ENCODE measurements at regions not wholly inside any gene's neighbourhood (a gene's known extent, or its start where the extent isn't known, plus 50 kb on each side); places are given as distances from the start of the nearest gene placed in this dataset.

- Histone ChIP-seq H3K9me3 (ENCODE audit: low read depth, low read length, poor library complexity, severe bottlenecking) (no peaks in the 10 kb centered on the region), H3K4me1 (ENCODE audit: insufficient read depth, low read length, poor library complexity, severe bottlenecking) (no peaks in the 10 kb centered on the region), H3K36me3 (ENCODE audit: insufficient read depth, low read length, poor library complexity, severe bottlenecking) (no peaks in the 10 kb centered on the region), H3K27me3 (replicated peaks; ENCODE audit: insufficient read depth, low read depth, low read length, poor library complexity) (no peaks in the 10 kb centered on the region), H3K27ac (ENCODE audit: low read depth, low read length, poor library complexity, severe bottlenecking) (no peak overlapping the region), H3K4me3 (ENCODE audit: low read depth, low read length, poor library complexity, severe bottlenecking) (no peak overlapping the region)
- ChIA-PET POLR2A (ENCODE audit: low non-redundant PET) (no interaction called here), CTCF (no interaction called here)
- no peak for TF ChIP-seq CTCF (conservative IDR thresholded peaks at IDR 0.05; ENCODE audit: low read depth, low read length)
- TF ChIP-seq EZH2 (IDR thresholded peaks at IDR 0.05; ENCODE audit: borderline replicate concordance, low read depth, low read length, poor library complexity, severe bottlenecking) = no peak
- intact Hi-C loops (cut with micrococcal nuclease; ENCODE audit: unreplicated experiment) = loop anchor here (5.0 kb wide), 1 partner anchor 49 kb away; no protein-coding TSS in a partner anchor
- BruUV-seq (replicated peaks) = no TSS peak
- peak; percentile 26 for DNase-seq (ENCODE audit: low spot score)
These were observed 341.3 kb downstream of the RASEF start for GRCh38 chr9:82721593-82721992.

DNA sequence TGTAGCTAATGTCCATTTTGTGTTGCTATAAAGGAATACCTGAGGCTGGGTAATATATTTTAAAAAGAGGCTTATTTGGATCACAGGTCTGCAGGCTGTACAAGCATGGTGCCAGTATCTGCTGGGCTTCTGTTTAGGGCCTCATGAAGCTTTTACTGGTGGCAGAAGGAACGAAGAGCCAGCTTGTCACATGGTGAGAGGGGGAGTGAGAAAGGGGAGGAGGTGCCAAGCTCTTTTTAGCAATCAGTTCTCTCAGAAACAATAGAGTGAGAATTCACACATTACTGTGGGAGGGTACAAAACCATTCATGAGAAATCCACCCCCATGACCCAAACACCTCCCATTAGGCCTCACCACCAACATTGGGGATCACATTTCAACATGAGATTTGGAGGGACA lies 340.9 kb downstream of the RASEF start:
- Histone ChIP-seq H3K27me3 (replicated peaks; ENCODE audit: insufficient read depth, low read depth, low read length, poor library complexity) (no peaks in the 10 kb centered on the region), H3K27ac (ENCODE audit: low read depth, low read length, poor library complexity, severe bottlenecking) (no peak overlapping the region), H3K4me3 (ENCODE audit: low read depth, low read length, poor library complexity, severe bottlenecking) (no peak overlapping the region), H3K4me1 (ENCODE audit: insufficient read depth, low read length, poor library complexity, severe bottlenecking) (no peaks in the 10 kb centered on the region), H3K9me3 (ENCODE audit: low read depth, low read length, poor library complexity, severe bottlenecking) (no peaks in the 10 kb centered on the region), H3K36me3 (ENCODE audit: insufficient read depth, low read length, poor library complexity, severe bottlenecking) (no peaks in the 10 kb centered on the region)
- no peak for DNase-seq (ENCODE audit: low spot score)
- CTCF ChIA-PET = no interaction called here
- no TSS peak for BruUV-seq (replicated peaks)
- TF ChIP-seq CTCF (conservative IDR thresholded peaks at IDR 0.05; ENCODE audit: low read depth, low read length) = no peak
- no peak for TF ChIP-seq EZH2 (IDR thresholded peaks at IDR 0.05; ENCODE audit: borderline replicate concordance, low read depth, low read length, poor library complexity, severe bottlenecking)
- intact Hi-C loops (cut with micrococcal nuclease; ENCODE audit: unreplicated experiment) = loop anchor here (5.0 kb wide), 1 partner anchor 50 kb away; no protein-coding TSS in a partner anchor
- POLR2A ChIA-PET (ENCODE audit: low non-redundant PET) = no interaction called here

GRCh38 chr9:82722561-82722960 lies 340.4 kb downstream of the RASEF start:
- TF ChIP-seq EZH2 (IDR thresholded peaks at IDR 0.05; ENCODE audit: borderline replicate concordance, low read depth, low read length, poor library complexity, severe bottlenecking) (no peak), CTCF (conservative IDR thresholded peaks at IDR 0.05; ENCODE audit: low read depth, low read length) (no peak)
- DNase-seq (ENCODE audit: low spot score) = no peak
- BruUV-seq (replicated peaks) = no TSS peak
- no peak overlapping the region for H3K4me3 ChIP-seq (ENCODE audit: low read depth, low read length, poor library complexity, severe bottlenecking)
- no peaks in the 10 kb centered on the region for H3K27me3 ChIP-seq (replicated peaks; ENCODE audit: insufficient read depth, low read depth, low read length, poor library complexity)
- no peaks in the 10 kb centered on the region for H3K36me3 ChIP-seq (ENCODE audit: insufficient read depth, low read length, poor library complexity, severe bottlenecking)
- H3K4me1 ChIP-seq (ENCODE audit: insufficient read depth, low read length, poor library complexity, severe bottlenecking) = no peaks in the 10 kb centered on the region
- ChIA-PET POLR2A (ENCODE audit: low non-redundant PET) (no interaction called here), CTCF (no interaction called here)
- intact Hi-C loops (cut with micrococcal nuclease; ENCODE audit: unreplicated experiment) = loop anchor here (5.0 kb wide), 1 partner anchor 50 kb away; no protein-coding TSS in a partner anchor
- H3K27ac ChIP-seq (ENCODE audit: low read depth, low read length, poor library complexity, severe bottlenecking) = no peak overlapping the region
- H3K9me3 ChIP-seq (ENCODE audit: low read depth, low read length, poor library complexity, severe bottlenecking) = no peaks in the 10 kb centered on the region

All from A673 (cell line).